GM12891 (cell line): ENCODE measurements at regions not wholly inside any gene's neighbourhood (a gene's known extent, or its start where the extent isn't known, plus 50 kb on each side); places are given as distances from the start of the nearest gene placed in this dataset.

Experiments used
- PAX5 ChIP-seq: IDR thresholded peaks from 2 replicates; pipeline ENCODE4 v1.6.1; 2011; ENCODE audit warnings: low read length, moderate library complexity, mild to moderate bottlenecking; ENCODE audit not compliant: insufficient read depth, severe bottlenecking
- POLR2A ChIP-seq: IDR thresholded peaks from 2 replicates; pipeline ENCODE4 v1.6.1; 2011; ENCODE audit warnings: low read depth, low read length, control low read depth
- POLR2AphosphoS5 ChIP-seq: IDR thresholded peaks from 2 replicates; pipeline ENCODE4 v1.6.1; 2011; ENCODE audit warnings: low read depth, low read length, control low read depth
- POU2F2 ChIP-seq: IDR thresholded peaks from 2 replicates; pipeline ENCODE4 v1.6.1; 2011; ENCODE audit warnings: low read depth, mild to moderate bottlenecking, control low read depth, low read length, moderate library complexity
- SPI1 ChIP-seq: IDR thresholded peaks from 2 replicates; pipeline ENCODE4 v1.6.1; 2011; ENCODE audit warnings: low read depth, low read length, control low read depth
- TAF1 ChIP-seq: IDR thresholded peaks from 2 replicates; pipeline ENCODE4 v1.6.1; 2011; ENCODE audit warnings: low read depth, low read length, control low read depth

- TF ChIP-seq POLR2AphosphoS5 (no peak), POLR2A (no peak), TAF1 (no peak), PAX5 (no peak), SPI1 (no peak), POU2F2 (no peak)
Measured at GRCh38 chr12:112559784-112560183, 141.0 kb downstream of the PTPN11 start.
